Fibroblast of lung (primary cell): ENCODE measurements at regions not wholly inside any gene's neighbourhood (a gene's known extent, or its start where the extent isn't known, plus 50 kb on each side); places are given as distances from the start of the nearest gene placed in this dataset.

Experiments
- DNase-seq, 2 donors: peaks; one replicate each; pipeline versions ENCODE4 v3.0.0 to v3.0.0-alpha.2; 2010; ENCODE audit warnings: low read depth in 2 of 2
- H2AFZ ChIP-seq: 2 replicates; pipeline ENCODE4 v1.5.1; 2012; ENCODE audit warnings: low read length, control low read depth, inconsistent platforms
- H3K27ac ChIP-seq: 2 replicates; pipeline ENCODE4 v1.5.1; 2011; ENCODE audit warnings: low read length, control low read depth; ENCODE audit not compliant: insufficient read depth
- H3K27me3 ChIP-seq: 2 replicates; pipeline ENCODE4 v1.5.1; 2011; ENCODE audit warnings: mild to moderate bottlenecking, low read length; ENCODE audit not compliant: control insufficient read depth, insufficient read depth
- H3K36me3 ChIP-seq: 2 replicates; pipeline ENCODE4 v1.5.1; 2011; ENCODE audit warnings: low read length; ENCODE audit not compliant: control insufficient read depth, insufficient read depth
- H3K4me1 ChIP-seq: 2 replicates; pipeline ENCODE4 v1.5.1; 2011; ENCODE audit warnings: low read length; ENCODE audit not compliant: control insufficient read depth, insufficient read depth; ENCODE audit errors: extremely low read depth
- H3K4me2 ChIP-seq: 2 replicates; pipeline ENCODE4 v1.5.1; 2011; ENCODE audit warnings: low read length, control low read depth; ENCODE audit not compliant: insufficient read depth; ENCODE audit errors: extremely low read depth
- H3K4me3 ChIP-seq, 4 experiments: fragments of 200-600 bp in 1 of 4; sonication (generic) in 1 of 4; replicated peaks in 1 of 4; 2 replicates each; pipeline ENCODE4 v1.5.1; 2011 to 2016; ENCODE audit warnings: low read length in 4 of 4, low read depth in 3 of 4, mild to moderate bottlenecking in 3 of 4, control low read depth in 2 of 4, inconsistent platforms in 1 of 4, mixed read lengths in 1 of 4; ENCODE audit not compliant: insufficient read depth in 1 of 4; ENCODE audit errors: control extremely low read depth in 1 of 4
- H3K79me2 ChIP-seq: 2 replicates; pipeline ENCODE4 v1.5.1; 2012; ENCODE audit warnings: mild to moderate bottlenecking, low read length, inconsistent platforms; ENCODE audit not compliant: control insufficient read depth, insufficient read depth
- H3K9ac ChIP-seq: 2 replicates; pipeline ENCODE4 v1.5.1; 2011; ENCODE audit warnings: mild to moderate bottlenecking, low read length, control low read depth; ENCODE audit not compliant: insufficient read depth
- H3K9me3 ChIP-seq: 2 replicates; pipeline ENCODE4 v1.5.1; 2012; ENCODE audit warnings: low read depth, low read length; ENCODE audit not compliant: control insufficient read depth, insufficient read depth
- H4K20me1 ChIP-seq: 2 replicates; pipeline ENCODE4 v1.5.1; 2011; ENCODE audit warnings: low read length; ENCODE audit not compliant: control insufficient read depth, insufficient read depth; ENCODE audit errors: extremely low read depth
- EZH2 ChIP-seq: IDR thresholded peaks from 2 replicates; pipeline ENCODE4 v1.5.1; 2012; ENCODE audit warnings: low read length, control low read depth, mild to moderate bottlenecking; ENCODE audit errors: missing control alignments
- TF ChIP-seq, protein P1 (sequence below), 2 donors: IDR thresholded peaks in 1 of 2; conservative IDR thresholded peaks in 1 of 2; 1 replicate in 1 of 2; 2 replicates in 1 of 2; pipeline ENCODE4 v1.5.1; 2011 to 2012; ENCODE audit warnings: low read length in 2 of 2, control low read depth in 1 of 2, inconsistent platforms in 1 of 2, low read depth in 1 of 2, mild to moderate bottlenecking in 1 of 2

DNA sequence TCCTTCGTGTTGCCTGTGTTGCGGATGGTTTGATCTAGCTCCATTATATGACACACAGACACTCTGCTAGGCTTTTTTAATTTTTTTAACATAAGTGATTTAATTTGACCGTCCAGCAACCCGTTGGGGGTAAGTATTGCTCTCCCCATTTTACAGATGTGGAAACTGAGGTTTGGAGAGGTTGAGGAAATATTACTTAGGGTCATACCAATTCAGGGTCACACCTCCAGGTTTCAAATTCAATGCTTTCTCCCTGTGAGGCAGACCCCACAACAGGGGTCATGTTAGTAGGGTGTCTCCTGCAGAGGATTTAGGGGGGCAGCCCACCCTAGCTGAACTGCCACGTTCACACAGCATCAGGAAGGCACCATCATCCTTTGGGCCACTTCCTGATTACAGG, 179.4 kb downstream of the COPRS start:
- Histone ChIP-seq H3K36me3 (no peaks in the 10 kb centered on the region), H3K9me3 (no peaks in the 10 kb centered on the region), H3K4me3 (no peak overlapping the region), H3K9ac (no peak overlapping the region), H4K20me1 (no peaks in the 10 kb centered on the region), H3K27me3 (no peaks in the 10 kb centered on the region), H3K4me1 (peaks cover 3% of the 10 kb centered on the region), H3K4me2 (no peak overlapping the region), H2AFZ (no peak overlapping the region), H3K79me2 (no peaks in the 10 kb centered on the region), H3K27ac (no peak overlapping the region)
- no peak for DNase-seq
- no peak for TF ChIP-seq EZH2
- TF ChIP-seq, protein P1, sequence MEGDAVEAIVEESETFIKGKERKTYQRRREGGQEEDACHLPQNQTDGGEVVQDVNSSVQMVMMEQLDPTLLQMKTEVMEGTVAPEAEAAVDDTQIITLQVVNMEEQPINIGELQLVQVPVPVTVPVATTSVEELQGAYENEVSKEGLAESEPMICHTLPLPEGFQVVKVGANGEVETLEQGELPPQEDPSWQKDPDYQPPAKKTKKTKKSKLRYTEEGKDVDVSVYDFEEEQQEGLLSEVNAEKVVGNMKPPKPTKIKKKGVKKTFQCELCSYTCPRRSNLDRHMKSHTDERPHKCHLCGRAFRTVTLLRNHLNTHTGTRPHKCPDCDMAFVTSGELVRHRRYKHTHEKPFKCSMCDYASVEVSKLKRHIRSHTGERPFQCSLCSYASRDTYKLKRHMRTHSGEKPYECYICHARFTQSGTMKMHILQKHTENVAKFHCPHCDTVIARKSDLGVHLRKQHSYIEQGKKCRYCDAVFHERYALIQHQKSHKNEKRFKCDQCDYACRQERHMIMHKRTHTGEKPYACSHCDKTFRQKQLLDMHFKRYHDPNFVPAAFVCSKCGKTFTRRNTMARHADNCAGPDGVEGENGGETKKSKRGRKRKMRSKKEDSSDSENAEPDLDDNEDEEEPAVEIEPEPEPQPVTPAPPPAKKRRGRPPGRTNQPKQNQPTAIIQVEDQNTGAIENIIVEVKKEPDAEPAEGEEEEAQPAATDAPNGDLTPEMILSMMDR (conservative IDR thresholded peaks at IDR 0.05 in 1 of 2, IDR thresholded peaks at IDR 0.05 in 1 of 2; ENCODE audit: low read depth in 1 of 2, low read length in 2 of 2) = no peak

DNA sequence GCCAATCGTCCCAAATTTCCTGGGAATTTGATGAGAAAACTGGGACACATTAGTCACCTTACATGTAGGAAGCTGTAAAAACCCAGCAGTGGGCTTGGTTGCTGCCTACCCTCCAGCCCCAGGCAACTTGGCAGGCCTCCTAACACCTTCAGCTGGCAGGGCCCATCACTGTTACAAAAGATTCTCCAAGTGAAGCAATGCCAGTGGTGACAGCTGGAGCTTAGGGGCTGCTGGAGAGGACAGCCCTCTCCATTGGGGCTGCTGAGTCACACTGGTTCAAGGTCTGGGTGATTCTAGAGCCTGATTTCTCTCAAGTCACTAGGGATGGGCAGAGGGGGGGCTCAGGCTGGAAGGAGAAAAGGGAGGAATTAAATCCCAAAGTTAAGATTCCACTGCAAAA, 180.6 kb downstream of the COPRS start:
- Histone ChIP-seq H3K27me3 (no peaks in the 10 kb centered on the region), H2AFZ (no peak overlapping the region), H3K4me1 (peaks cover 3% of the 10 kb centered on the region), H3K27ac (no peak overlapping the region), H3K9ac (no peak overlapping the region), H3K4me2 (no peak overlapping the region), H3K9me3 (no peaks in the 10 kb centered on the region), H3K36me3 (no peaks in the 10 kb centered on the region), H3K79me2 (no peaks in the 10 kb centered on the region), H4K20me1 (no peaks in the 10 kb centered on the region), H3K4me3 (no peak overlapping the region)
- peak; percentile 28 to 44 for DNase-seq
- TF ChIP-seq, protein P1 (conservative IDR thresholded peaks at IDR 0.05 in 1 of 2, IDR thresholded peaks at IDR 0.05 in 1 of 2; ENCODE audit: low read depth in 1 of 2, low read length in 2 of 2) = no peak
- no peak for TF ChIP-seq EZH2

DNA sequence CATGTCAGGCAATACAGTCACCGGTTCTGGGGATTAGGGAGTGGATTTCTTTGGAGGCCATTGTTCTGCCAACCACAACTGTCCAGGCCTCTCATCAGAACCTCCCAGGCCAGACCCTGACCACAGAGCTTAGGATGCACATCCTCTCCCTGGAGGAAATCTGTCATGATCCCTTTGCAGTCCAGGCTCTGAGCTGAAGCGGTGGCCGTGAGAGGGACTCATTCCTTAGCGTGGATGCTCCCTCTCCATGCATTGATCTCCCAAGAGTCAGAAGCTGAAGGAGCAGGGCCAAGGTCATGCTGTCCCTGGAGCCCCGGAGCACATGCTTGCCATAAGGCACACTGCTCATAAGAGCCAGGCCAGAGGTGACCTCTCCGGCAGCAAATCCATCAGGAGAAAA, 181.4 kb downstream of the COPRS start:
- no peaks in the 10 kb centered on the region for H3K27me3 ChIP-seq
- peaks cover 3% of the 10 kb centered on the region for H3K4me1 ChIP-seq
- H3K9me3 ChIP-seq = no peaks in the 10 kb centered on the region
- TF ChIP-seq EZH2 = no peak
- TF ChIP-seq, protein P1 (conservative IDR thresholded peaks at IDR 0.05 in 1 of 2, IDR thresholded peaks at IDR 0.05 in 1 of 2; ENCODE audit: low read depth in 1 of 2, low read length in 2 of 2) = no peak
- no peak overlapping the region for H3K27ac ChIP-seq
- H3K4me3 ChIP-seq = no peak overlapping the region
- H3K4me2 ChIP-seq = no peak overlapping the region
- H3K36me3 ChIP-seq = no peaks in the 10 kb centered on the region
- no peak overlapping the region for H3K9ac ChIP-seq
- H3K79me2 ChIP-seq = no peaks in the 10 kb centered on the region
- DNase-seq = no peak
- H2AFZ ChIP-seq = no peak overlapping the region
- H4K20me1 ChIP-seq = no peaks in the 10 kb centered on the region
